Body of pancreas (tissue), 4 donors: ENCODE measurements at regions not wholly inside any gene's neighbourhood (a gene's known extent, or its start where the extent isn't known, plus 50 kb on each side); places are given as distances from the start of the nearest gene placed in this dataset.
A peak's percentile ranks its signal among the peaks of the same experiment; 100 is the strongest.

Source experiments
- ATAC-seq: fragments of 150-250 bp; one replicate; pipeline ENCODE4 v1.9.1; 2016
- DNase-seq, 4 donors: peaks; one replicate each; pipeline ENCODE4 v3.0.0-alpha.2; 2019
- H3K27ac ChIP-seq, 4 donors: fragments of 200-600 bp; sonication (generic); 1 replicate in 3 of 4; 2 replicates in 1 of 4; pipeline versions ENCODE4 v1.5.1 to v1.6.1; 2016 to 2019; ENCODE audit warnings: mild to moderate bottlenecking in 1 of 4, mixed read lengths in 1 of 4, moderate library complexity in 1 of 4
- H3K27me3 ChIP-seq, 2 donors: fragments of 200-600 bp; sonication (generic); one replicate each; pipeline ENCODE4 v1.6.0; 2016; ENCODE audit warnings: mild to moderate bottlenecking in 1 of 2
- H3K36me3 ChIP-seq, 2 donors: fragments of 200-600 bp; sonication (generic); replicated peaks in 1 of 2; 2 replicates each; pipeline ENCODE4 v1.5.1; 2016; ENCODE audit warnings: low read depth in 2 of 2; ENCODE audit not compliant: insufficient read depth in 1 of 2
- H3K4me1 ChIP-seq: fragments of 200-600 bp; sonication (generic); one replicate; pipeline ENCODE4 v1.6.0; 2016
- H3K4me3 ChIP-seq, 2 donors: fragments of 200-600 bp; sonication (generic); 1 replicate in 1 of 2; 2 replicates in 1 of 2; pipeline ENCODE4 v1.5.1; 2016 to 2019
- H3K9me3 ChIP-seq, 3 donors: fragments of 200-600 bp; sonication (generic); 1 replicate in 2 of 3; 2 replicates in 1 of 3; pipeline ENCODE4 v1.5.1; 2016
- POLR2A ChIP-seq, 3 donors: fragments of 450-650 bp; IDR thresholded peaks; one replicate each; pipeline ENCODE4 v1.6.1; 2016; ENCODE audit warnings: antibody characterized with exemption in 3 of 3, mild to moderate bottlenecking in 2 of 3
- WGBS, 2 donors: methylation state at CpG; one replicate each; pipeline ENCODE4 v1.1.5; 2017; 5-methylcytosine and 5-hydroxymethylcytosine counted together
- intact Hi-C: fragments of 100-400 bp; cut with DNase I; formaldehyde crosslinking; loops from one replicate; pipeline ENCODE4 v1.15.1; 2023
- TF ChIP-seq, protein P1 (sequence below), 7 experiments: fragments of 450-650 bp in 4 of 7; fragments of 200-600 bp in 3 of 7; sonication (generic) in 3 of 7; IDR thresholded peaks; one replicate each; pipeline ENCODE4 v1.5.1; 2016 to 2019; ENCODE audit warnings: antibody characterized with exemption in 7 of 7

DNA sequence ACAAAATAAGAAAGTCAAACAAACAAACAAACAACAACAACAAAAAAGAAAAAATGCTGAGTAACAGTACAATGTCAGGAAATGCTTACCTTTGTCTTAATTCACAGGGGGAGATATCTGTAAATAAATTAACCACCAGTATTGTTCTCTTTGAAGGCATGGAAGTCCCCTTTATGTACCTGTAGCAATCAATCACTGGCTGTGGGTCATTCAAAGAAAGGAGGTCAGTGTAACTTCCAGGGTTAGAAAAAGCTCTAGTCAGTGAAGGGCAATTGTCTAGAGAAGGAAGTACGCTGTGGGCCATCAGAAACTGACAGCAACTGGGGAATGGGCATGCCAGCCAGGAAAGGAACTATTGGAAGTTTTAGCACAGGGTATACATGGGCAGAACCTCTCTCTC lies 121.5 kb upstream of the LUZP2 start:
- ATAC-seq (no peak), DNase-seq (no peak)
- Histone ChIP-seq H3K4me3 (no peak overlapping the region), H3K27ac (no peak overlapping the region), H3K36me3 (no peaks in the 10 kb centered on the region), H3K27me3 (no peaks in the 10 kb centered on the region), H3K4me1 (no peaks in the 10 kb centered on the region), H3K9me3 (no peaks in the 10 kb centered on the region)
- WGBS, 2 donors = 36 to 50% methylated on average over 1 of the region's 1 CpG
- TF ChIP-seq, protein P1, sequence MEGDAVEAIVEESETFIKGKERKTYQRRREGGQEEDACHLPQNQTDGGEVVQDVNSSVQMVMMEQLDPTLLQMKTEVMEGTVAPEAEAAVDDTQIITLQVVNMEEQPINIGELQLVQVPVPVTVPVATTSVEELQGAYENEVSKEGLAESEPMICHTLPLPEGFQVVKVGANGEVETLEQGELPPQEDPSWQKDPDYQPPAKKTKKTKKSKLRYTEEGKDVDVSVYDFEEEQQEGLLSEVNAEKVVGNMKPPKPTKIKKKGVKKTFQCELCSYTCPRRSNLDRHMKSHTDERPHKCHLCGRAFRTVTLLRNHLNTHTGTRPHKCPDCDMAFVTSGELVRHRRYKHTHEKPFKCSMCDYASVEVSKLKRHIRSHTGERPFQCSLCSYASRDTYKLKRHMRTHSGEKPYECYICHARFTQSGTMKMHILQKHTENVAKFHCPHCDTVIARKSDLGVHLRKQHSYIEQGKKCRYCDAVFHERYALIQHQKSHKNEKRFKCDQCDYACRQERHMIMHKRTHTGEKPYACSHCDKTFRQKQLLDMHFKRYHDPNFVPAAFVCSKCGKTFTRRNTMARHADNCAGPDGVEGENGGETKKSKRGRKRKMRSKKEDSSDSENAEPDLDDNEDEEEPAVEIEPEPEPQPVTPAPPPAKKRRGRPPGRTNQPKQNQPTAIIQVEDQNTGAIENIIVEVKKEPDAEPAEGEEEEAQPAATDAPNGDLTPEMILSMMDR (IDR thresholded peaks at IDR 0.05) = no peak
- TF ChIP-seq POLR2A (IDR thresholded peaks at IDR 0.05) = no peak
- intact Hi-C loops = no loop called here

DNA sequence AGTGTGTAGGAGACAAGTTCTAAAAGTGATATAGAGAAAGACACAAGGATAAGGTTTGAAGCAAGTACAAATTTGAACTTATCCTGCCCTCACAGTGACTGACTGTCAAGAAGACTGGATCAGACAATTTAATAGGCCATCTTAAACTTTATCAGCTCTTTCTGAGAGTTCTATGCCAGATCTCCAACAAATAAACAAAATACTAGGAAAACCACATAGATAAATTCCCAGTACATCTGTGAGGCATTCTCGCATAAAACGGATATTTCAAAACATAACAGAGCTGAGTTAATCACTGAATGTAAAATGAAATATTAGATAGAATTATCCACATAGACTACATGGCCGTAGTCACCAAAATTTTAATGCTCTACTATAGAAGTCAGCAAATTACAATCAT lies 120.9 kb upstream of the LUZP2 start:
- Histone ChIP-seq H3K9me3 (no peaks in the 10 kb centered on the region), H3K27ac (no peak overlapping the region), H3K4me1 (no peaks in the 10 kb centered on the region), H3K36me3 (no peaks in the 10 kb centered on the region), H3K27me3 (no peaks in the 10 kb centered on the region), H3K4me3 (no peak overlapping the region)
- DNase-seq (no peak), ATAC-seq (no peak)
- intact Hi-C loops = no loop called here
- TF ChIP-seq, protein P1 (IDR thresholded peaks at IDR 0.05) = no peak
- no peak for TF ChIP-seq POLR2A (IDR thresholded peaks at IDR 0.05)
- 45 to 55% methylated on average over 3 of the region's 3 CpGs for WGBS, 2 donors

DNA sequence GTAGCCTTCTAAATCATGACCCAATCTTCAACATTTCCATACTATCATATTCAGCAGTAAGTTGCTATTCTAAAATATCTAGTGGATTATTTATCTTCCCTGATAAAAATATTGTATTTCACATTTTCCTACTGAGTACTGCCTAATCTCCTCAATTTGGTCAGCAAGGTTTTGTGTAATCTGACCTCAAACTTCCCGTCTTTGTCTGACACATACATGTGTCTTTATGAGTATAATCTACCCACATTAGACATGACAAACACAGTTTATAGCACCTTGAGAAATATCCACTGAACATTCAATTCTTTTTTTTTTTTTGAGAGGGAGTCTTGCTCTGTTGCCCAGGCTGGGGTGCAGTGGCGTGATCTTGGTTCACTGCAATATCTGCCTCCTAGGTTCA lies 113.7 kb upstream of the LUZP2 start:
- Histone ChIP-seq H3K36me3 (no peaks in the 10 kb centered on the region), H3K4me3 (no peak overlapping the region), H3K9me3 (no peaks in the 10 kb centered on the region), H3K27me3 (no peaks in the 10 kb centered on the region), H3K27ac (no peak overlapping the region), H3K4me1 (no peaks in the 10 kb centered on the region)
- intact Hi-C loops = no loop called here
- DNase-seq (no peak), ATAC-seq (no peak)
- no peak for TF ChIP-seq POLR2A (IDR thresholded peaks at IDR 0.05)
- TF ChIP-seq, protein P1 (IDR thresholded peaks at IDR 0.05) = no peak
- 62 to 72% methylated on average over 2 of the region's 2 CpGs for WGBS, 2 donors

DNA sequence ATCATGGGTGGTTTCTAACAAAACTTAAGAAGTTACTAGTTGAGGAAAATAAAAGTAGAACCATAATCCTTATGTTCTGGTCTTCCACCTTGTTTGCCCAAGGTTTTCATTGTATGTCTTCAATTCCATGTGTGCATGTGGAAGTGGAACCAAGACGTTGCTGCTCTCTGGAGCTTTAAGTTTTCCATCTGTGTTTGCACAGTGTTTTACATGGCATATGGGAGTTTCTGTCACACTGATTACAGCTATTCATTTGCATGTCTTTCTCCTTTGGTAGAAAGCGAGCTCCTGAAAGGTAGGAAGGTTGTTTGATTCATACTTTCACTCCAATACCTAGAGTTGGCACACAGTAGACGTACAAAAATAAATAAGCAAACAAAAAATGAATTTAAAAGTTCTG lies 112.6 kb upstream of the LUZP2 start:
- Histone ChIP-seq H3K27me3 (no peaks in the 10 kb centered on the region), H3K4me3 (no peak overlapping the region), H3K36me3 (no peaks in the 10 kb centered on the region), H3K9me3 (no peaks in the 10 kb centered on the region), H3K4me1 (no peaks in the 10 kb centered on the region), H3K27ac (no peak overlapping the region)
- intact Hi-C loops = no loop called here
- TF ChIP-seq, protein P1 (IDR thresholded peaks at IDR 0.05) = no peak
- no peak for TF ChIP-seq POLR2A (IDR thresholded peaks at IDR 0.05)
- 9 to 20% methylated on average over 3 of the region's 3 CpGs for WGBS, 2 donors
- no peak for ATAC-seq
- DNase-seq = no peak

DNA sequence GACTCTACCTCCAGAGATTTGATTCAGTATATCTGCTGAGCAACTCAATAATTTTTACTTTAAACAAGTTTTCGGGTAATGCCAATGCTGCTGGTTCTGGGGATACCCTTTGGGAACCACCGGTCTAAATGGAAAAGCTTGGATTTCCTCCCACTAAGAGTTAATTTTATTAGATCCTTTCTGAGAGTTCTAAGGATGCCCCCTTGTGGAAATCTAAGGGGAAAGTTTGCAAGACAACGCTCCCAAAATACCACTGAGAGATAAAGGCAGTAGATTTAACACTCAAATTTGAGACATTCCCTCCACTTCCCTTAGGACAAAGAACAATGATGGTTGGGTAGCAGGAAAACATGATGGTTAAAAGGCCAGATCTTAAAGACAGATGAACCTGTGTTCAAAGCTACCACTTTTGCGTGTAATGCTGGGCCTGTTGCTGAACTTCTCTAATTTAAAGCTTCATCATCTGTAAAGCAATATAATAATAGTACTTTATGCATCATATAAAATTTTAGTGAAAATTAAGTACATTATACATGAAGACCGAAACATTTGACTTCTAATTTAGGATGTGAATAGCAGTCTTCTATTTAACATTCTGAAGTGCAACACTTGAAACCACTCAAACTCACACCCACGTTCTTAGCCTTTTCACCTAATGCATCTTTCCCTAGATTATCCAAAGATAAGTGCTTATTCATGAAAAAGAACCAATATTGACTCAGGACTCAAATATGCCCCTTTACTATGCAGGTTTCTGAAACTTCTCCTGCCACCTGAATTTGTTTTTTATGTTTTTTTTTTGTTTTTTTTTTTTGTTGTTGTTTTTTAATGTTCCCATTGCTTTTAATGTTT lies 110.1 kb upstream of the LUZP2 start:
- DNase-seq (peak in 1 of 4 donors; percentile 2), ATAC-seq (no peak)
- no peak overlapping the region for H3K4me3 ChIP-seq
- no peaks in the 10 kb centered on the region for H3K27me3 ChIP-seq
- WGBS, 2 donors = 35 to 42% methylated on average over 6 of the region's 6 CpGs
- no peaks in the 10 kb centered on the region for H3K9me3 ChIP-seq
- no peak overlapping the region for H3K27ac ChIP-seq
- H3K36me3 ChIP-seq = no peaks in the 10 kb centered on the region
- TF ChIP-seq POLR2A (IDR thresholded peaks at IDR 0.05) = no peak
- TF ChIP-seq, protein P1 (IDR thresholded peaks at IDR 0.05) = peak in 5 of 7 experiments; percentile 17 to 48 (median 37)
- intact Hi-C loops = no loop called here
- H3K4me1 ChIP-seq = no peaks in the 10 kb centered on the region
